Lower leg skin (tissue), 4 donors: ENCODE measurements at regions not wholly inside any gene's neighbourhood (a gene's known extent, or its start where the extent isn't known, plus 50 kb on each side); places are given as distances from the start of the nearest gene placed in this dataset.

Experiments
- DNase-seq, 2 donors: peaks; one replicate each; pipeline ENCODE4 v3.0.0-alpha.2; 2019; ENCODE audit warnings: low spot score in 2 of 2
- H3K4me3 ChIP-seq: fragments of 200-600 bp; sonication (generic); 2 replicates; pipeline ENCODE4 v1.5.1; 2017; ENCODE audit warnings: mild to moderate bottlenecking, low read depth; ENCODE audit not compliant: poor library complexity, severe bottlenecking
- POLR2A ChIP-seq, 2 donors: fragments of 450-650 bp; IDR thresholded peaks; one replicate each; pipeline ENCODE4 v1.6.1; 2016 to 2017; ENCODE audit warnings: antibody characterized with exemption in 2 of 2, mild to moderate bottlenecking in 1 of 2, moderate library complexity in 1 of 2
- WGBS, 2 donors: methylation state at CpG; one replicate each; pipeline ENCODE4 v1.1.5; 2018; 5-methylcytosine and 5-hydroxymethylcytosine counted together
- intact Hi-C: fragments of 100-400 bp; cut with DNase I; formaldehyde crosslinking; loops from one replicate; pipeline ENCODE4 v1.15.0; 2023; ENCODE audit warnings: low total_unique reads
- TF ChIP-seq, protein P1 (sequence below), 3 donors: fragments of 450-650 bp; IDR thresholded peaks; one replicate each; pipeline ENCODE4 v1.5.1; 2016; ENCODE audit warnings: antibody characterized with exemption in 3 of 3, mild to moderate bottlenecking in 3 of 3, moderate library complexity in 2 of 3

DNA sequence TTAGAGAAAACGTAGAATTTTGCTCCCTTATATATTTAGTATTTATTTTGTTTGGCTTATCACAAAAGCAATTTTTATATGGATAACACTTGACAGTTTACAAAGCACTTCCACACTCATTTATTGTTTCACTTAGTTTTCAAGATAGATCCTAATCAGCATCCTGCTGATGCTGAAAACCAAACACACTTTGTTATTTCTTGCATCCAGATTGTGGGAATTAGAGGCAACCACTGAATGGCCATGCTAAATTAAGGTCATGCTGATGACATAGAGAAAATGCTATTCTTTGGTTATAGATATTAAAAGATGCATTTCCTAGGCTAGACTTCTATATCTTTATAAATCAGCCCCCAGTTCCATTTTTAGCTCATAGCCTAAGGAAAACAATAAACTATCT lies 474.1 kb upstream of the KCNMB2 start:
- intact Hi-C loops: no loop called here
- WGBS, 2 donors: 88 to 92% methylated on average over 1 of the region's 1 CpG
- no peak overlapping the region for H3K4me3 ChIP-seq
- TF ChIP-seq, protein P1, sequence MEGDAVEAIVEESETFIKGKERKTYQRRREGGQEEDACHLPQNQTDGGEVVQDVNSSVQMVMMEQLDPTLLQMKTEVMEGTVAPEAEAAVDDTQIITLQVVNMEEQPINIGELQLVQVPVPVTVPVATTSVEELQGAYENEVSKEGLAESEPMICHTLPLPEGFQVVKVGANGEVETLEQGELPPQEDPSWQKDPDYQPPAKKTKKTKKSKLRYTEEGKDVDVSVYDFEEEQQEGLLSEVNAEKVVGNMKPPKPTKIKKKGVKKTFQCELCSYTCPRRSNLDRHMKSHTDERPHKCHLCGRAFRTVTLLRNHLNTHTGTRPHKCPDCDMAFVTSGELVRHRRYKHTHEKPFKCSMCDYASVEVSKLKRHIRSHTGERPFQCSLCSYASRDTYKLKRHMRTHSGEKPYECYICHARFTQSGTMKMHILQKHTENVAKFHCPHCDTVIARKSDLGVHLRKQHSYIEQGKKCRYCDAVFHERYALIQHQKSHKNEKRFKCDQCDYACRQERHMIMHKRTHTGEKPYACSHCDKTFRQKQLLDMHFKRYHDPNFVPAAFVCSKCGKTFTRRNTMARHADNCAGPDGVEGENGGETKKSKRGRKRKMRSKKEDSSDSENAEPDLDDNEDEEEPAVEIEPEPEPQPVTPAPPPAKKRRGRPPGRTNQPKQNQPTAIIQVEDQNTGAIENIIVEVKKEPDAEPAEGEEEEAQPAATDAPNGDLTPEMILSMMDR (IDR thresholded peaks at IDR 0.05): no peak
- no peak for TF ChIP-seq POLR2A (IDR thresholded peaks at IDR 0.05)
- DNase-seq: no peak

DNA sequence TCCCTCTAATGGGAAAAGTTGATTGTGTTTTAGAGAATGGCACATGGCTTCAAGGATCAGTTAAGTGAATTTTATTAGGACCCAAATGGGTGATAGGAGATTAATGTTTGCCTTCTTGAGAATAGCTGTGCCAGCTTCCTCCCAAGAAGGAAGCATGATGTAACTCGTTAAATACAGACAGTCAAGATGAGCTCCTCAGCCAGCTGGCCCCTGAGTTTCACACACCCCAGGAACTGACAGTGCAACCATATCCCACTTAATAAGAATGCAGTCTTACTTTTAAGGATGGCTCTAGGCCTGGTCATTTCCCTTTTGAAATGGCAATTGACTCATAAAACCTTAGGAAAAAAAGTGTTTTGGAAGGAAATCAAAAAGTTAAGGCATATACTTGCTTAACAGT lies 472.8 kb upstream of the KCNMB2 start:
- intact Hi-C loops: no loop called here
- WGBS, 2 donors: 20 to 31% methylated on average over 1 of the region's 1 CpG
- no peak overlapping the region for H3K4me3 ChIP-seq
- no peak for DNase-seq
- TF ChIP-seq POLR2A (IDR thresholded peaks at IDR 0.05): no peak
- TF ChIP-seq, protein P1 (IDR thresholded peaks at IDR 0.05): no peak

DNA sequence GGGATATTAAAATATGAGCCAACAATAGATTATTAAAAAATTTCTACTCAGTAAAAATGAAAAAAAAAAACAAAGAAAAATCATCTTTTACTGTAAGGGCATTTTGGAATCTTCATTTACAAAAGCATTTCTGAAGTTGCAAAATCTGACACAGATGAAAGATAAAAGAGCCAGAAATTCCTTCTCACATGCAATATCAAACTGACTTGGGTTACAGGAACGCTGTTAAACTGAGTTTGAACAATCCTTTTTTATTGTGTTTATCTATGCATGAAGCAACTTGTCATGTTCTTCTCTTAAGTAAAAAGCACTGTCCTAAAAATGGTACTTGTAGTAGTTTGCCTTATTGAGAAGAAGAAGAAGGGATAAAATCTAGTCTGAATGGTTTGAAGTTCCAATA lies 468.5 kb upstream of the KCNMB2 start:
- no peak for DNase-seq
- 31 to 42% methylated on average over 1 of the region's 1 CpG for WGBS, 2 donors
- H3K4me3 ChIP-seq: no peak overlapping the region
- TF ChIP-seq, protein P1 (IDR thresholded peaks at IDR 0.05): no peak
- no peak for TF ChIP-seq POLR2A (IDR thresholded peaks at IDR 0.05)
- intact Hi-C loops: no loop called here

DNA sequence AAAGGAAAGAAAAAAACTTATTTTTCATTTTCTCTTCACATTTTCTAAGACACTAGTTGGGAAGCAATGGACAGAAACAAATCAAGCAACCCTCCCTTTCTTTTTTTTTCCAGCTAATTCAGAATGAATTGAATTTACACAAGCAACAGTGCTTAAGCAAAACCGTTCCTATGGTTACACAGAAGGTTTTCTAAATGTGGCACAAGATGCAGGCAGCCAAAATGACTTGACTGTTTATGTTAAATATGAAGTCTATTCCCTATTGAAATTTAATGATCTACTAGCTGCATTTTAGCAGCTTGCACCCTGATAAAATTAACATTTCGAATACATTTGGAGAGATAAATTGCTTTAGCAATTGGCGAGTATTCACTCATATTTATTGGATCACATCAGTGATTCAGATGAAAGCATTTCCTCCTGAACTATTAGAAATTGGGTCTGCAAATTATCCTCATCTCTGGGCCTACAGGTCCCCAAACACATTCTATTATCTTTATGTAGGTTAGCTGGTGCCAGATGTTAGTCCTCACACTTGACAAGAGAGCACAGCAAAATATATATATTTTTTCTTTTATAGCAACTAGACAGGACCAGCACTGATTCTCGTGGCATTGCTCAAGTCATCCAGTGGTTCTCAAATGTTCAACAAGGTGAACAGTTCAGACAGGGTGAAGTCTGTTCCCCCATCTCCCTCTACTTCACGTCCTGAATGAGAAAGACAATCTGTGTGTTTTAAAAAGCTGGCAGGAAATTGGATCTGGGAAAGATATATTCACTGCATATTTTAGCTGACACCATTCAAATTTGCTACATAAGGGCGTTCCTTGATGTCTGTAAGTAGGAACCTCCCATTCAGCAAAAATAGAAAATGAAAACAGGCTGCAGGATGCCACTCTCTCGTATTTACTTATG lies 463.6 kb upstream of the KCNMB2 start:
- 44 to 45% methylated on average over 7 of the region's 7 CpGs for WGBS, 2 donors
- intact Hi-C loops: no loop called here
- no peak for TF ChIP-seq POLR2A (IDR thresholded peaks at IDR 0.05)
- TF ChIP-seq, protein P1 (IDR thresholded peaks at IDR 0.05): no peak
- H3K4me3 ChIP-seq: no peak overlapping the region
- DNase-seq: no peak

DNA sequence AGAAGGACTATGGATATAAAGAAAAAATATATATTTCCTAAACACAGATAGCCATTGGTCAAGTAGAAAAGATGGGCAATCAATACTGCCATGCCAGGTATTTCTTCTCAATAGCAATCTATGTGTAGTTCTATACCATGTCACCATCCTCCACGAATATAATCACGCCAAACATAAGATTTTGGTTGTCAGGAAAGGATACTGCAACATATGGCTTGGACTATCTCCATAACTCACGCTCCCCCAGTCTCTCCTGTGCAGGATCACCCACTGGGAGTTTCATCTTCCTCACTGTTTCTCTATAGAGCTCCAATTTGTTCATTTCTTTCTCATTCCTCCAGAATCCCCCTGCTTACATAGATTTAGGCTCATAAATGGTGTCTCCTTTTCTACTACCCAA lies 462.9 kb upstream of the KCNMB2 start:
- H3K4me3 ChIP-seq: no peak overlapping the region
- DNase-seq: no peak
- 86 to 87% methylated on average over 3 of the region's 3 CpGs for WGBS, 2 donors
- TF ChIP-seq, protein P1 (IDR thresholded peaks at IDR 0.05): no peak
- no peak for TF ChIP-seq POLR2A (IDR thresholded peaks at IDR 0.05)
- intact Hi-C loops: no loop called here
